GM21737 (cell line): ENCODE measurements at regions not wholly inside any gene's neighbourhood (a gene's known extent, or its start where the extent isn't known, plus 50 kb on each side); places are given as distances from the start of the nearest gene placed in this dataset.

Experiments
- ATAC-seq: cut with Tn5 transposase; IDR thresholded peaks from one replicate; pipeline ENCODE4 v1.9.1; 2021; ENCODE audit warnings: mild to moderate bottlenecking, moderate library complexity; ENCODE audit not compliant: unreplicated experiment

- ATAC-seq = no peak
Observed at GRCh38 chr14:101417434-101417833, 143.9 kb upstream of the DIO3 start.

- ATAC-seq = no peak
Observed at GRCh38 chr14:101418601-101419000, 142.7 kb upstream of the DIO3 start.

DNA sequence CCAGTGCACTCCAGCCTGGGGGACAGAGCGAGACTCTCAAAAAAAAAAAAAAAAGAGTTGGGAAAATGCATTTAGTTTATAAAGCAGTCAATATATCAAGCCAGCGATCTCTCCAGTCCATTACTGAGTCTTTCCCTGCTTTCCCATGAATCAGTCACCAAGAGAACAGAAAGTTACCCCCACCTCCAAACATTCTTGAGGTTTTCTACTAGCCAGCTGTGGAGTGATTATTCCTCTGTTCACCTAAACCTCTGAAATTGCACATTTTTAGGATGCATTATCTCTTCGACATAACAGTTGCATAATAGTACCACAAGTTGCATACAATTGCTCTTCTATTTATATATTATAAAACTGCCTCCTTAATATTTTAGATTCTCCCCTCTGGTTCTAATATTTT, 134.8 kb upstream of the DIO3 start:
- no peak for ATAC-seq

- no peak for ATAC-seq
Observed at GRCh38 chr14:101428409-101428808, 132.9 kb upstream of the DIO3 start.

GRCh38 chr14:101435546-101435945, 125.7 kb upstream of the DIO3 start:
- no peak for ATAC-seq

DNA sequence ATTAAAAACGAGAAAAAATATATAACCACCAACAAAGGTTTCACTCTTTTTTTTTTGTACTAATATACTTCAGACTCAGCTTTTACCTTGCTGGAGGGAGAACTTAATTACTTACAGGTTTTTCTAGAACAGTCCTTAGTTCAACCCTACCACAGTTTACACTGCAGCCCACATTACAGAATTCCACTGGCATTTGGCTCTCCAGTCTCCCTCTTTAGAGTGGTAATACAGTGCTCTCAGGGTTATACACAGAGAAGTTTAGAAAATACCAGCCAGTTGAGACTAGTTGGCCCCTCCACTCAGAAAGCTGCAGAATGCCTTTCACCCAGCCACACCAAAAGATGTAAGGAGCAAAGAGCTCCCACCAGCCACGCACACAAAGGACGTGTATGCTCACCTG, 122.3 kb upstream of the DIO3 start:
- ATAC-seq = no peak

DNA sequence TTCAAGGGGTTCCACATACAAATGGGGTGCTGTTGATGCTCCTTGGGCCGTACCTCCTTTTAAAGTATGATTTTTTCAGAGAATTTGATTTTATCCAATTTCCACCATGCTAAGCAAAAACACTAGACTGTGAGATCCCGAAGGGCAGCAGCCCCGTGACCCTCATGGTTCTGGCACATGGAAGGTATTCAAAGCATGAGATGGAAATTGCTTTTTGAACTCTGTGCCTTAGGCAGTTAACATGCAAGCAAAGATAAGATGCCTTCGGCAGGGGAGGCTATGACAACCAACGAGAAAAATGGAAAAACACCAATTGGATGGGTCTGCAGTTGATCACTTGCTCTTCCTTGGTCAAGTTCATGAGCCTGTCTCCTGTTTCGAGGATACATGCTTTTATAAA, 120.8 kb upstream of the DIO3 start:
- ATAC-seq = no peak

GRCh38 chr14:101441710-101442109, 119.6 kb upstream of the DIO3 start:
- no peak for ATAC-seq

- no peak for ATAC-seq
Observed at GRCh38 chr14:101442451-101442850, 118.8 kb upstream of the DIO3 start.

- ATAC-seq = no peak
Observed at GRCh38 chr14:101444116-101444515, 117.2 kb upstream of the DIO3 start.

DNA sequence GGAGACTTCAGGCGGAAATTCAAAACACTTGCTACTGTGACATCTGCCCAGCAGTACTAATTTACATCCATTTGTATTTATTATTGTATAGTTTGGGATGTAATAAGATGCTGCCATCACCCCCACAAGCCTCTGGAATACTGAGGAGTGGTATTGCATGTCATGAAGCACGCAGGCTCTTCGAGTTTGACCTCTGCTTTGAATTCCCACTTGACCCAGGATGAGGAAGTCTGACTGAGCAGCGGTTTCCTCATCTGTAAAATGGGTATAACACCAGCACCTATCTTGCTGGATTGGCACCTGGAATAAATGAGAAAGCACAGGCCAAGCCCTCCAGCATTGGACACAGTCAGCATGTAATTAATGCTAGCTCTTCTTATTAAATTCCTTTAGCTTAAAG, 116.0 kb upstream of the DIO3 start:
- ATAC-seq = no peak

- no peak for ATAC-seq
Observed at GRCh38 chr14:101446387-101446969, 114.8 kb upstream of the DIO3 start.

DNA sequence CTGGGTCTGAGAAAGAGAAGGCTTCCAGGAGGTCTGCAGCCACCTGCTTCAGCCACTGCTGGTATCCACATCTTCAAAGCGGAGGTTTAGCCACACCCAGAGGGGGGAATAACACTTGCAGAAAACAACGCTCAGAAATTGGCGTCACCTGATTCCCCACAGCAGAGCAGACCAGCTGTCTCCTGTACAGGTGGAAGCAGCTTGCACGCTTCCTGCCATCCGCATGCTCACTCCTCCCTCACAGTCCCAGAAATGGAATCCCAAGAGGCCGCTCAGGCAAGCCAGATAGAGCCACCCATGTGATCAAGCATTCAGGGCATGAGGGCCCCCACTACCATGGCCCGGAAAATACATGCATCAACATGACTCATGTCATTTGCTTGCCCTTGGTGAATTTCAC, 112.2 kb upstream of the DIO3 start:
- ATAC-seq = no peak

- no peak for ATAC-seq
Observed at GRCh38 chr14:101451166-101451565, 110.1 kb upstream of the DIO3 start.

DNA sequence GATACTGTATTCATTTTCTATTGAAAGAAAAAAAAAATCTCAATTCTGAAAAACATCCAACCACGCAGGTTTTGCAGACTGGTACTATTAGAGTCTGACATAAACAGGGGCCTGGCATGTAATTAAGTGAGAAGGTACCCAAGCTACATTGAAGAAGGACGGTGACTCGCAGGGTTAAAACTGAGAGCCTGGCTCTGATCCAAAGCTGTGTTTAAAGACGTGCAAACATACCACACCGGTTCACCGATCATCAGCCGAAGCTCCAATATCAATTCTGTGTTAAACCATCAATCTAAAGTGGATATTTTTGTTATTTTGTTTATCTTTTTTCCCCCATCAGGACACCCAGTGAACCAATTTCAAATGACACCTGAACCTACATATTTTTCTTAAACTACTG, 108.1 kb upstream of the DIO3 start:
- no peak for ATAC-seq

DNA sequence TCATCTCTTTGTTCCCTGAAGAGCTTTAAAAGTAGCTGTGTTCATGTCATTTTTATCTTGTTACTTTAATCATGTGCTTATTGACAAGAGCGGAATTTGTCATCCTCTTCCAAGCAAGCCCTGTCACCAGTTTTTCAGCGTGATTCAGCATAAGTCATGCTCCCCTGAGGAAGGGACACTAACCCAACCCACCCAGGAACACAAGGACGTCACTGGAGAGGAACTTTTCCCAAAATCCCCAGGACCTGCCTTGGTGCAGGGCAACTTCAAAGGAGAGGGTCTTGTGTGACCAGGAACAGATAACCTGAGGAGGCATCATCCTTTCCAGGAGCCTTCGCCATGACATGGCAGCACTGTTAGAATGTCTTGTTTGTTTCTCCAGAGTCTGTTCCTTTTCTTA, 107.1 kb upstream of the DIO3 start:
- ATAC-seq = no peak

- no peak for ATAC-seq
Observed at GRCh38 chr14:101456246-101457175, 104.8 kb upstream of the DIO3 start.

GRCh38 chr14:101457301-101457935, 103.9 kb upstream of the DIO3 start:
- no peak for ATAC-seq

GRCh38 chr14:101457936-101458740, 103.2 kb upstream of the DIO3 start:
- ATAC-seq = no peak

DNA sequence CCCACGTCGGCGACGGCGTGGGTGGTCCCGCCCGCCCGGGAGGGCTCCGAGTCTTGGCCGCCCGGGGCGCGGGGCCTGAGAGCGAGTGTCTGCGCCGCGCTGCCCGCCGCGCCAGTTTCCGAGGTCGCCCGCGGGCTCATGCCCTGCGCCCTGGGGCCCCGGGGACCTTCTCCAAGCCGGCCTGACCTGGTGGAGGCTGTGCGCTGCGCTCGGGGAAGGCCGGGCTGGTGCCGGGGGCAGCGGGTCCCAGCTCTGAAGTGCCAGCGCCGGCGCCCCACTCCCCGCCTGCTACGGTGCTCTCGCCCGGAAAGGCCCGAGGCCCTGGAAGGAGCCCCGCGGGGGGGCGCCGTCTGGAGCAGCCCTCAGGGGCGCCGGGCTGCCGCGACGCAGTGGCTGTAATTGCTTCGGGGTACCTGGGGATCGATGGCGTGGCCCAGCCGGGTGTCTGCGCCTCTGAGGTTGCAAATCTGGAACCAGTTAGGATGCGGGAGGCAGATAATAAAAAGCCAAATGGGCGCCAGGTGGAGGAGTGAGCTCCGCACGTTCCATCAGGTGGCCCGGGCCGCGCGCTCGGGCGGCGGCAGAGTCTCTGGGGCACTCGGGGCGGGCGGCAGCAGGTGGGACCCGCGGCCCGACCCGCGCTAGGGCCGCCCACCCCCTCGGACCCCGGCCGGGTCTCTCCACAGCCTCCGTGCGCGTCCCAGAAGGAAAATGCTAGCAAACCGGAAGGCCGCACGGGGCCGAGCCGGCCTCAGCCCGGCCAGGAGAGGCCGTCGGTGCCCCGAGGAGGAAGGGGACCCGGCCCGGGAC, 102.3 kb upstream of the DIO3 start:
- no peak for ATAC-seq
